Heart left ventricle (tissue), 16 donors: ENCODE measurements at regions not wholly inside any gene's neighbourhood (a gene's known extent, or its start where the extent isn't known, plus 50 kb on each side); places are given as distances from the start of the nearest gene placed in this dataset.

Experiments used
- ATAC-seq, 4 donors: fragments of 200-7000 bp; cut with Tn5 transposase; one replicate each; pipeline ENCODE4 v1.9.1; 2020 to 2022; ENCODE audit warnings: moderate library complexity in 4 of 4, mild to moderate bottlenecking in 3 of 4, moderate number of reproducible peaks in 1 of 4
- DNase-seq, 5 donors: peaks; one replicate each; pipeline ENCODE4 v3.0.0-alpha.2; 2020
- H3K27ac ChIP-seq, 12 donors: fragments of 200-600 bp; sonication (generic) in 4 of 12; one replicate each; pipeline versions ENCODE4 v1.5.0 to v1.8.0; 2016 to 2022; ENCODE audit warnings: mild to moderate bottlenecking in 2 of 12
- H3K27me3 ChIP-seq, 9 donors: fragments of 200-600 bp; sonication (generic) in 2 of 9; one replicate each; pipeline versions ENCODE4 v1.5.1 to v1.8.0; 2016 to 2022; ENCODE audit warnings: mild to moderate bottlenecking in 3 of 9
- H3K36me3 ChIP-seq, 9 donors: fragments of 200-600 bp; sonication (generic) in 2 of 9; one replicate each; pipeline versions ENCODE4 v1.5.0 to v1.8.0; 2018 to 2022; ENCODE audit warnings: mild to moderate bottlenecking in 2 of 9
- H3K4me1 ChIP-seq, 12 donors: fragments of 200-600 bp; sonication (generic) in 4 of 12; one replicate each; pipeline versions ENCODE4 v1.5.0 to v1.8.0; 2016 to 2022; ENCODE audit warnings: mild to moderate bottlenecking in 3 of 12
- H3K4me3 ChIP-seq, 12 donors: fragments of 200-600 bp; sonication (generic) in 4 of 12; one replicate each; pipeline versions ENCODE4 v1.5.0 to v1.8.0; 2017 to 2022; ENCODE audit warnings: mild to moderate bottlenecking in 9 of 12, moderate library complexity in 4 of 12
- H3K9me3 ChIP-seq, 12 donors: fragments of 200-600 bp; sonication (generic) in 4 of 12; one replicate each; pipeline versions ENCODE4 v1.5.0 to v1.8.0; 2016 to 2022; ENCODE audit warnings: mild to moderate bottlenecking in 1 of 12
- CTCF ChIP-seq, 12 donors: fragments of 200-600 bp; sonication (generic) in 4 of 12; IDR thresholded peaks; one replicate each; pipeline versions ENCODE4 v1.5.0 to v1.8.0; 2018 to 2022; ENCODE audit warnings: antibody characterized with exemption in 12 of 12, mild to moderate bottlenecking in 5 of 12
- POLR2A ChIP-seq, 2 donors: fragments of 450-650 bp; IDR thresholded peaks; one replicate each; pipeline ENCODE4 v1.6.1; 2017; ENCODE audit warnings: antibody characterized with exemption in 2 of 2, mild to moderate bottlenecking in 2 of 2, moderate library complexity in 2 of 2
- WGBS, 4 donors: extraction: QIAGEN DNeasy Blood & Tissue Kit in 2 of 4; methylation state at CpG; one replicate each; pipeline versions ENCODE4 v1.1.5 to v1.1.7; 2013 to 2018; 5-methylcytosine and 5-hydroxymethylcytosine counted together
- intact Hi-C, 10 donors: fragments of 100-400 bp; cut with DNase I; formaldehyde crosslinking; loops; one replicate each; pipeline versions ENCODE4 v1.11.1 to v1.14.2; 2022
- donor health status: ischemic (EF 13 %, LVEDD 7.1; RV severe dilation, severe dysfunction).
- donor health status: healthy with polysubstance abuse.
- donor health status: DM: no; HTN: yes; CAD: no.
- donor health status: DM: no; HTN: no; CAD: no.
- donor health status: ischemic (EF 25% LVEDD 6.9; RV normal size, moderate dysfunction).
- donor health status: ischemic (EF 25% LVEDD 5.7; RV mildly dilated, moderate dysfunction).
- donor health status: healthy.
- donor health status: DM: yes; HTN: yes; CAD: no.
- donor health status: ischemic (EF 35%, LVEDD 5.7; RV mildly dilated, moderate dysfunction).
- donor health status: nonischemic (EF 11% LVEDD 7.7; RV severe dilation, severe dysfunction).
- donor health status: DM: yes; HTN: yes; CAD: no.
- donor health status: PGD.
- donor health status: ischemic (EF 29% LVEDD 5.4; RV normal size, mild dysfunction).
- donor health status: nonischemic (EF 23%, LVEDD 6.1; RV moderate dilation, normal function).

GRCh38 chr11:25159341-25159740, 662.5 kb downstream of the LUZP2 start:
- DNase-seq (peak in 1 of 5 donors; percentile 17), ATAC-seq (peak in 1 of 4 donors; percentile 26)
- H3K4me3 ChIP-seq: no peak overlapping the region
- intact Hi-C loops: no loop called here
- H3K36me3 ChIP-seq: no peaks in the 10 kb centered on the region
- H3K27ac ChIP-seq: no peak overlapping the region
- TF ChIP-seq POLR2A (IDR thresholded peaks at IDR 0.05) (no peak), CTCF (IDR thresholded peaks at IDR 0.05) (no peak)
- no peaks in the 10 kb centered on the region for H3K4me1 ChIP-seq
- H3K9me3 ChIP-seq: peaks cover 0 to 16% (median 2%) of the 10 kb centered on the region in 12 donors
- no peaks in the 10 kb centered on the region for H3K27me3 ChIP-seq
- 67 to 84% (median 75%) methylated on average over 2 of the region's 2 CpGs for whole genome bisulfite sequencing, 4 donors

DNA sequence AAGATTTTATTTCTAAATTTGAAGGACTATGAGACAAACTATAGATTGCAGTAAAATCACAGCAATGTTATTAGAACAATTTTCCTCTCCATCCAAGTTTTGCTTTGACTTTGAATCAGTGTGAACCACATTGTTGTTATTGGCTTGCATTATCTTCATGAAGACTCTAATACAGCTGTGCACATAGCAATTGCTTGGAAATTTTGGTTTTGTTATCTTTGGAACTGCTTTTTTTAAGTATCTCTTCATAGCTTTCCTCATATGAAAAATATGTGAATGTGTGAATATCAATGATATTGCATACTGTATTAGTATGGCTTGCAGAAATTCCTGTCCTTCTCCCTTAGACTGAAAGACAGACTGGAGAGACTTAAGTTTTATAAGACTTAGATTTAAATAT, 666.6 kb downstream of the LUZP2 start:
- H3K36me3 ChIP-seq: no peaks in the 10 kb centered on the region
- DNase-seq (no peak), ATAC-seq (peak in 1 of 4 donors; percentile 47)
- H3K9me3 ChIP-seq: peaks cover 0 to 33% (median under 1%) of the 10 kb centered on the region in 12 donors
- intact Hi-C loops: no loop called here
- no peak overlapping the region for H3K4me3 ChIP-seq
- H3K4me1 ChIP-seq: no peaks in the 10 kb centered on the region
- H3K27me3 ChIP-seq: no peaks in the 10 kb centered on the region
- no peak overlapping the region for H3K27ac ChIP-seq
- TF ChIP-seq CTCF (IDR thresholded peaks at IDR 0.05) (no peak), POLR2A (IDR thresholded peaks at IDR 0.05) (no peak)

- intact Hi-C loops: no loop called here
- TF ChIP-seq POLR2A (IDR thresholded peaks at IDR 0.05): no peak
- TF ChIP-seq CTCF (IDR thresholded peaks at IDR 0.05): no peak
- no peaks in the 10 kb centered on the region for H3K27me3 ChIP-seq
- 52 to 72% (median 66%) methylated on average over 1 of the region's 1 CpG for WGBS, 4 donors
- H3K9me3 ChIP-seq: no peaks in the 10 kb centered on the region
- DNase-seq (no peak), ATAC-seq (no peak)
- H3K27ac ChIP-seq: no peak overlapping the region
- no peaks in the 10 kb centered on the region for H3K4me1 ChIP-seq
- H3K36me3 ChIP-seq: no peaks in the 10 kb centered on the region
- no peak overlapping the region for H3K4me3 ChIP-seq
Observed at GRCh38 chr11:25180187-25180586, 683.3 kb downstream of the LUZP2 start.

DNA sequence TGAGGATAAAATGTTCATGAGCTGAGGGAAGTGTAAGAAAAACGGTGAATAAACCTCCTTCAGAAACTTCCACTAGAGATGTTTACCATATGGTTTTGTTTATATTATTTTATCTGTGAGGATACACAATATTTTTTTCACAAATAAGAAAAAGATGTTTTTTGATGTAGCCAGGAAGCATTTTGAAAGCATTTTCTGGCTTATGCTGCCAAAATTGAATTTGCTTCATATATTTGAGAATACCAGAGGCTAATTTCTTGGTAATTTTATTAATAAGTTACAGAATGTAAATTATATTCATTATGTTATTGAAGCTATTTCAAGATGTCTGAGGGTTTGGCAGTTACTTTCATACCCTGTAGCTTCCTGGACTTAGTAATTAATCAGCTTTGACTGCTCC, 686.6 kb downstream of the LUZP2 start:
- 57 to 71% (median 64%) methylated on average over 1 of the region's 1 CpG for WGBS, 4 donors
- TF ChIP-seq CTCF (IDR thresholded peaks at IDR 0.05): no peak
- TF ChIP-seq POLR2A (IDR thresholded peaks at IDR 0.05): no peak
- Histone ChIP-seq H3K4me3 (no peak overlapping the region), H3K9me3 (no peaks in the 10 kb centered on the region), H3K27me3 (no peaks in the 10 kb centered on the region), H3K27ac (no peak overlapping the region), H3K36me3 (no peaks in the 10 kb centered on the region), H3K4me1 (no peaks in the 10 kb centered on the region)
- DNase-seq (no peak), ATAC-seq (no peak)
- intact Hi-C loops: no loop called here
